Stimulated activated naive CD8-positive, alpha-beta T cell treated with anti-CD3 and anti-CD28 coated beads, Interleukin-15, Interleukin-2, amounts not matched to agents 100 U/mL and 50 U/mL, for 24 hours (primary cell): ENCODE measurements at regions not wholly inside any gene's neighbourhood (a gene's known extent, or its start where the extent isn't known, plus 50 kb on each side); places are given as distances from the start of the nearest gene placed in this dataset.

ENCODE experiments used
- ATAC-seq: fragments of 150-1000 bp; cut with Tn5 transposase; one replicate; pipeline ENCODE4 v1.10.0; 2021
- DNase-seq: peaks from one replicate; pipeline ENCODE4 v3.0.0; 2021

DNA sequence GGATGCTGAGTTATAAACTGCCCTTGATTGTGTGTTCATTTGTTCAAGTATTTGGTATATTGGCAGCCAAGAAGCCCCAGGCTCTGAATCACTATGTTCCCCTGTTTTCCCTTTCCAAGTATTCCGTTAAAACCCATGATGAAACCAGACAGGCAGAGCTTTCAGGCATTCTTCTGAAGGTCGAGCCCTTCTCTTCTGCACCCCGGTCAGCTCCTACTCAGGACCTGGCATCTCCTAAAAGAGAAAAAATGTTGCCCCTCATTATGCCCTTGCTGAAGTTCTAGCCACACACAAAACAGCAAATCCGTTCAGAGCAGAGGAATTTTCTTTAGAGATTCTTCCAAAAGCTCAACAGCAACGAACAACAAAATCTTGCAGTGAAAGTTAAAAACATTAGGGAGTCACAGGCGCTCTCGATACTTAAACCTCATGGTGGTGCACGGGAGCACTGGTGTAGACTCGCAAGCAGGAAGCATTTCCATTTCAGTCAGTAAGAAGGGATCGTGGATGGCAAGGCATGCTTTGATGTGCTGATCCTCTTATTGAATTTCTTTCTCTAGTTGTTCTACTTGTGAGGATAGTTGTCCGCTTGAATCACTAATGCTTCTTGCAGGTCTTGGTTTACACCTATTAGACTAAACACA lies 264.9 kb downstream of the SKIDA1 start:
- ATAC-seq (no peak), DNase-seq (no peak)

DNA sequence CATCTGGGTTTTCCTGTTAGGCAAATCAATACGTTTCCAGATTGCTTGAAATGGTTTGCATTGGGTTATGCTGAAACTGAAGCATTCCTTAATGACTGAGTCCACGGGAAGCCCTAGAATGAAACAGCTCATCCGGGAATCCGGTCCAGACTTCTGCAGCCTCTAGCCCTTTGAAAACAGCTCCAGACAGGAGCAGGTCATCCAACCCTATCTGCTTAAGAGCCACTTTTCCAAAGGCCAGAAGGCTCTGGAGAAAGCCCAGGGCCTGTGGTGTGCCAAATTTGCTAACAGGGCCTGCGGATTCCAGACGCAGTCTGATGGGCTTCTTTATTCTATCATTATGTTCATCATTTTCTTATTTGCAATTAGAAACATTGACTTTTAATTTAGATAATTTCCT lies 265.4 kb downstream of the SKIDA1 start:
- ATAC-seq, result no peak
- DNase-seq, result no peak

- ATAC-seq (no peak), DNase-seq (no peak)
These were observed 267.6 kb downstream of the SKIDA1 start for GRCh38 chr10:21257919-21258318.

GRCh38 chr10:21257191-21257590 lies 268.3 kb downstream of the SKIDA1 start:
- DNase-seq (no peak), ATAC-seq (no peak)

GRCh38 chr10:21249435-21249834 lies 276.0 kb downstream of the SKIDA1 start:
- ATAC-seq (no peak), DNase-seq (no peak)

DNA sequence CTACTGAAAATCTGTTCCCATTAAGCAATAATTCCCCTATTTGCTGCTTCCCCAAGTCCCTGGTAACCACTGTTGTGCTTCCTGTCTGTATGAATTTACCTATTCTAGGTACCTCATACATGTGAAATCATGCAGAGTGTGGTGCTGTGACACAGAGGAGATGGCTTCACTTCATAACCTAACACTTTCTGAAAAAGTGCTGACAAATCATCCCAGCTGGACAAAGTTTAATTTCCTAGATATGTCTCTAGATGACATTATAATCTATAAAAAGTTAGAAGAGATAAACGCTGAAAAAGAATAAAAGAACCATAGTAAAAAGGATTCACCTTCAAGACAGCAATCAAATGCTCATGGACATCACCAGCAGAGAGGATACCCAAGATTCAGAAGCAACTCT lies 277.9 kb downstream of the SKIDA1 start:
- DNase-seq (no peak), ATAC-seq (no peak)

DNA sequence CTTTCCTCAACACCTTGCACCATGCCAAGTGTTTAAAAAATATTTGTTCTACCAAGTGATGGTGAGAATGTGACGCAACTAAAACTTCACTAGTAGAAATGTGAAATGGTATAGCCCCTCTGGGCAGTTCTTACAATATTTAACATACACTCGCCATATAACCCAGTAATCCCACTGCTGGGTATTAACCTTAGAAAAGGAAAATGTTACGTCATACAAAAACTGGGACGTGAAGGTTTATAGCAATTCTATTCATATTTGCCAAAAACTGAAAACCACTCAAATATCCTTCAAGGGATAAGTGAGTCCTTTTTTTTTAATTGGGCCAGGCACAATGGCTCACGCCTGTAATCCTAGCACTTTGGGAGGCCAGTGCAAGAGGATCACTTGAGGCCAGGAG lies 279.3 kb downstream of the SKIDA1 start:
- no peak for ATAC-seq
- DNase-seq, result no peak

DNA sequence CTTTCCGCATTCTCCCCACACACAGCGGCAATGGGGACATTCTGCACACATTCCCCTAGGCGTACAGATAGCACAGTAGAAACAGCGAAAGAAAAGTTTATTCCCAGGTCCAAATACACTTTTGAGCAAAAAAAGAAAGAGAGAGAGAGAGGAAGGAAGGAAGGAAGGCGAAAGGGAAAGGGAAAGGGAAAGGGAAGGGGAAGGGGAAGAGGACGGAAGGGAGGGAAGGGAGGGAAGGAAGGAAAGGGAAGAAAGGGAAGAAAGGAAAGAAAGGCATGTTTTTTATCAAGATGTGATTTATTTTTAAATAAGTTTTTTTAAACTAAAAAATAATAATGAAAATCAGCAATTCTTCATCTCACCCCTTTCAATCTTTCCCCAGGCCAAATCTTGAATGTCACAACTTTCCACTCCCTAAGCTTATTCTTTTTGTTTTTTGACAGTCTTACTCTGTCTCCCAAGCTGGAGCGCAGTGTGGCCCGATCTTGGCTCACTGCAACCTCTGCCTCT lies 281.7 kb downstream of the SKIDA1 start:
- ATAC-seq (no peak), DNase-seq (no peak)

DNA sequence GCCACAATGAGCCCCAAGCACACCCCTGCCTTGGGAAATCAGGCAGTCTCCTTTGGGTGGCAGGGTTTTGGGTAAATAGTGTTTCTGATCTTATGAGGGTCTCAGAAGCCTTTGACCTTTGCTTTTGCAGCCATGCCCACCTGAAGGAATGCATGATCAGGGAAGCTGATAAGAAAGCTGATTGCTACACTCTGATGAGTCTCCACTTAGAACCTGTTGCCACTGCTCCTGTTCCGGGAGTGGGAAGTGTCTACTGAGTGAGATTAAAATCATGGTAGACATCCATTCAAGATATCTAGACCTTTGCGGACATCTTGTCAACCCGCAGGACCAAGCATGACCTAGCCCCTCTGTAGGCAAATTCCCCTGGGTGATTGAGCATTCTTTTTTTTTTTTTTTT lies 282.6 kb downstream of the SKIDA1 start:
- no peak for ATAC-seq

GRCh38 chr10:21238717-21239116 lies 286.8 kb downstream of the SKIDA1 start:
- no peak for ATAC-seq
- no peak for DNase-seq

More for the DNA sequence above, 282.6 kb downstream of the SKIDA1 start:
- no peak for DNase-seq

- no peak for DNase-seq
- ATAC-seq, result no peak
These were observed 287.4 kb downstream of the SKIDA1 start for GRCh38 chr10:21238044-21238443.

GRCh38 chr10:21234761-21235160 lies 290.7 kb downstream of the SKIDA1 start:
- ATAC-seq, result no peak
- DNase-seq, result no peak

DNA sequence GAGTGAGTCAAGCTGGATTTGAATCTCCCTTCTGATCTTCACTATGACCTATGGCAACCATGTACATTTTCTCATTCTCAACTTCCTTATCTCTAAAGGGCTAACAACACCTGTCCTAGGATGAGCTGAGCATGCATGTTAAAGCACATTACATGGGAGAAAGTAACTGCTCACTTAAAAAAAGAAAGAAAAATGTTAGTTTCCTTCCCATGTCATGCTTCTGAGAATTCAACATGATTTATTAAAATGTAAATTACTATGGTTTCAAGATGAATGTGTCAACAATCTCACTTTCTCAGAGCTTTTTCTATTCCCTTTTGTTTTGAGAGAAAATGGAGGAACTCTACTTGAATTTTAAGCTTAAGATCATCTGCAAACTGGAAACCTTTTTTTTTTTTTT lies 295.3 kb downstream of the SKIDA1 start:
- no peak for DNase-seq
- no peak for ATAC-seq

DNA sequence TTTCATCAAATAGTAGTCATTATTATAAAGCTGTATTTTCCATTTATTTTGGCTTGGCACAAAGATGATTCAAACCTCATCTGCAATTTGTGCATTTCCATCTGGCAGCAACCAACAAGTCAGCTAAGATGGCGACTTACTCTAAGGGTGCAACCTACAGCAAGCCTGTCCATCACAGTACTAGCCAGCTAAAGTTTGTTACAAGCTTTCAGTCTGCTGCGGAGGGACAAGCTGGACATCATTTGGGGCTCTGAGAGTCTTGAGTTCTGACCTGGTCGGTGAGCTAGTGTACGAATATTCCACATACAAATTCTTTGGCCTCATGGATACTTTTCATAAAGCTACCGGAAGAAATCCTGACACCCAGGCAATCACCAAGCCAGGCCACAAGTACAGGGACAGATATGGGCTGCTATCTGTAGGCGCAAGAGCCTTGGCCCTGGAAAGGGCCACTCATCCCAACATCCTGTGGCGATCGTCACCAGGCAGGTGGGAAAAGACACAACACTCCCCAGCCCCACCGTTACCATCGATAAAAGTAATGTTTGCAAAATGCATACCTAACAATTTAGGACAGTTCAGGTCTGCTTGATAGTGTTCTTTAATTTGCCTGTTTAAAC lies 307.6 kb downstream of the SKIDA1 start:
- ATAC-seq (no peak), DNase-seq (no peak)

DNA sequence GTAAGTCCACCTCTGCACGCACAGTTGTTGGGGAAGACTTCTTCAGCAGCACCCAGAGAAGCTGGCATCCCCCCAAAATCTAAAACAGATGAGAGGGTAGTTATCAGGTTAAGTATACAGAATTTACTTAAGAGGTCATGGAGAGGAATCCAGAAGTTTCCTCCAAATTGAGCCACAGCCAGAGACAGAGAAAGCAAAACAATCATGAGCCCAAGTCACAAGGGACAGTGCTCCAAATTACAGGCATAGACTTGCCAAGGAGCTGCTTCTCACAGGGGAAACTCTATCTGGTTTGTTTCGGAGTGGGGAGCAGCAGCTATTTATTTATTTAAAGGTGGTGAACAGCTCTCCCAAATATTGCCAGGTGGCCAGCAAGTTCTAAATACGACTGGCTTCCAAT lies 308.4 kb downstream of the SKIDA1 start:
- no peak for ATAC-seq
- no peak for DNase-seq

DNA sequence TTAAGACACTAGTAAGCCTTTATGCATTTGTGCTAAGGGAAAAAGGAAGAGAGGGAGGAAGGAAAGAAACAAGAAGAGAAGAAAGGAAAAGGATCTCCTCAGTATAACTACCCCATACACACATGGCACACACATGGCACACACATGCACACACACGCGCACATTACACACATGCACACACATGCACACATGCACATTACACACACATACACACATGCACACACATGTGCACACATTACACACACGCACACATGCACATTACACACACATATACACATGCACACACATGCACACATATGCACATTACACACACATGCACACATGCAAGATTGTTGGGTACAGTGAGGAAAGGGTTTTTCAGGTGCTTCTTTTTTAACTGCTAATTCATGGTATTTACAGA lies 311.2 kb downstream of the SKIDA1 start:
- no peak for DNase-seq
- ATAC-seq, result no peak

- no peak for ATAC-seq
- DNase-seq, result no peak
These were observed 312.1 kb downstream of the SKIDA1 start for GRCh38 chr10:21213381-21213780.

DNA sequence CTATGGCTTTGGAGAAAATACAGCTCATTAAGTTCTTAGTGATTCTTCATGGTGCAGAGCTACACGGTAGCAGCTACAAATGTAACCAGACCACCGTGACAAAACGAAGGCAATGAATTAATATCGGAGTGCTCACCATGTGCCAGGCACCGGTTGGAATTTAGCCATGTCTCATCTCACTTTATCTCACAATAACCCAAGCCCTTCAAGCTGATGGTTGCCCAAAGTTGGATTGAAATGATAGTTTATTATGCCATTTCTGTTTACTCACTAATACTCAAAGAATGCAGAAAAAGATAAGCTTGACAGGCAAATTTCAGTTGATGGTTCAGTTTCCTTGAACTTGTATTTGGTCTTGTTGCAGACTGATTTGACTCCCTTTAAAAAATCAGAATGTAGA lies 312.6 kb downstream of the SKIDA1 start:
- ATAC-seq (no peak), DNase-seq (no peak)

GRCh38 chr10:21212348-21212747 lies 313.1 kb downstream of the SKIDA1 start:
- DNase-seq, result no peak
- no peak for ATAC-seq

GRCh38 chr10:21209495-21209894 lies 312.4 kb upstream of the NEBL start:
- ATAC-seq (no peak), DNase-seq (no peak)

- ATAC-seq, result no peak
- DNase-seq, result no peak
These were observed 311.7 kb upstream of the NEBL start for GRCh38 chr10:21208666-21209316.

GRCh38 chr10:21207852-21208646 lies 310.9 kb upstream of the NEBL start:
- no peak for DNase-seq
- ATAC-seq, result no peak

- DNase-seq (no peak), ATAC-seq (no peak)
These were observed 308.2 kb upstream of the NEBL start for GRCh38 chr10:21205328-21205727.
